ENCODE measurements at regions not wholly inside any gene's neighbourhood (a gene's known extent, or its start where the extent isn't known, plus 50 kb on each side); places are given as distances from the start of the nearest gene placed in this dataset.

DNA sequence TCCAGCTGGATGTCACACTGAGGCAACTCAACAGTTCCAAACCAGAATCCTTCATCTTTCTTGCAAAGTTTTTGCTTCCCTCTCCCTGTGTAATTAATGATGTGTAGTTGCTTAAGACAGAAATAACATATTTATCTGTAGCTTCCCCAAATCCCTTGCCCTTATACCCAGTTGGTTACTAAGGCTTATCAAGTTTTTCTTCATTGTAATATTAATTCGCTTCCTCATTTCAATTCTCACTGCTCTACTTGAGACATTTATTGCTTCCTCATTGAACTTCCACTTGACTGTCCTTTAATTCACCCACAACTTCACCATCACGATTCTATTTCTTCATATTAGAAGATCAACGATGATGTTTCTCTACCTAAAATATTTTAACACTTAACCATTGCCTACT, 386.6 kb upstream of the CPEB2 start:
- peaks cover 8% of the 10 kb centered on the region for H3K4me1 ChIP-seq
- H3K36me3 ChIP-seq: no peaks in the 10 kb centered on the region
- H3K9me3 ChIP-seq (ENCODE audit: low read depth): no peaks in the 10 kb centered on the region
- TF ChIP-seq EZH2 (IDR thresholded peaks at IDR 0.05) (no peak), EZH2phosphoT487 (IDR thresholded peaks at IDR 0.05) (no peak)
- TF ChIP-seq, protein P1, sequence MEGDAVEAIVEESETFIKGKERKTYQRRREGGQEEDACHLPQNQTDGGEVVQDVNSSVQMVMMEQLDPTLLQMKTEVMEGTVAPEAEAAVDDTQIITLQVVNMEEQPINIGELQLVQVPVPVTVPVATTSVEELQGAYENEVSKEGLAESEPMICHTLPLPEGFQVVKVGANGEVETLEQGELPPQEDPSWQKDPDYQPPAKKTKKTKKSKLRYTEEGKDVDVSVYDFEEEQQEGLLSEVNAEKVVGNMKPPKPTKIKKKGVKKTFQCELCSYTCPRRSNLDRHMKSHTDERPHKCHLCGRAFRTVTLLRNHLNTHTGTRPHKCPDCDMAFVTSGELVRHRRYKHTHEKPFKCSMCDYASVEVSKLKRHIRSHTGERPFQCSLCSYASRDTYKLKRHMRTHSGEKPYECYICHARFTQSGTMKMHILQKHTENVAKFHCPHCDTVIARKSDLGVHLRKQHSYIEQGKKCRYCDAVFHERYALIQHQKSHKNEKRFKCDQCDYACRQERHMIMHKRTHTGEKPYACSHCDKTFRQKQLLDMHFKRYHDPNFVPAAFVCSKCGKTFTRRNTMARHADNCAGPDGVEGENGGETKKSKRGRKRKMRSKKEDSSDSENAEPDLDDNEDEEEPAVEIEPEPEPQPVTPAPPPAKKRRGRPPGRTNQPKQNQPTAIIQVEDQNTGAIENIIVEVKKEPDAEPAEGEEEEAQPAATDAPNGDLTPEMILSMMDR (IDR thresholded peaks at IDR 0.05): no peak
- Mint-ChIP-seq H3K4me1 (peaks cover 4% of the 10 kb centered on the region), H3K27ac (no peak overlapping the region), H3K9me3 (no peaks in the 10 kb centered on the region), H3K4me3 (no peak overlapping the region), H3K36me3 (no peaks in the 10 kb centered on the region), H3K27me3 (ENCODE audit: insufficient read depth, low read depth) (no peaks in the 10 kb centered on the region)
- no peak for DNase-seq (ENCODE audit: low spot score)
- H3K79me2 ChIP-seq (ENCODE audit: low read depth): no peaks in the 10 kb centered on the region
- peaks cover 10% of the 10 kb centered on the region for H3F3A ChIP-seq (ENCODE audit: low read depth)
- no peak overlapping the region for H3K4me3 ChIP-seq
- no peak overlapping the region for H2AFZ ChIP-seq (replicated peaks)
- H3K27ac ChIP-seq: no peak overlapping the region
- no peak overlapping the region for H3K4me2 ChIP-seq
- no peaks in the 10 kb centered on the region for H4K20me1 ChIP-seq (ENCODE audit: low read depth)
- H3K27me3 ChIP-seq: no peaks in the 10 kb centered on the region
- H3K9ac ChIP-seq: no peak overlapping the region

DNA sequence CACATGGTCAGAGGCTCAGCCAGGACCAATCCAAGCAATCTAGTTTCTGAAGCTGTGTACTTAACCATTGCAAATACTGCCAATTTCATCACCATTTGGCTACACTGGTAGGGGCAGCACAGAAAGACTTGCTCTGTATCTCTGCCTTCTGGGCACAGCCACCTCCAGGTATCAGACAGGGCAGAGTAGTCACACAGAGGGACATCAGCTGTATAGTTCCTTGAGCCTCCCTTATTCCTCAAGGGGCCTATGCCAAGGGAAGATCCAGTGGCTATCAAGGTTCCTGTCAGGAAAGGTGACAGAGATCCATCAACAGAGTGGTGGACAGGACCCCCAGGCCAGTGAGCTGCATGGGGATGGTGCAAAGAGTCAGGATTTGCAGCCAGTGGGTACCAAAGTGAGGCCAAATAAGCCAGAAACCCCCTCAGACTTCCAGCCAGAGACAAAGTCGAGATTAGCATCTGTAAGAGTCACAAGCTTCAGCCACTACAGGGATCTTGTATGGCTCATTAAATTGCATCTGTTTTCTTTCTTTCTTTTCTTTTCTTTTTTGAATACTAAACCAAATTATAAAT, 381.6 kb upstream of the CPEB2 start:
- DNase-seq (ENCODE audit: low spot score): peak; percentile 51
- Mint-ChIP-seq H3K4me1 (peaks cover 26% of the 10 kb centered on the region), H3K9me3 (no peaks in the 10 kb centered on the region), H3K4me3 (peak overlapping the region; percentile 45), H3K27me3 (ENCODE audit: insufficient read depth, low read depth) (peaks cover 3% of the 10 kb centered on the region), H3K27ac (peak overlapping the region; percentile 77), H3K36me3 (no peaks in the 10 kb centered on the region)
- peak overlapping the region; percentile 56 for H3K4me2 ChIP-seq
- no peaks in the 10 kb centered on the region for H3K9me3 ChIP-seq (ENCODE audit: low read depth)
- TF ChIP-seq EZH2phosphoT487 (IDR thresholded peaks at IDR 0.05) (no peak), EZH2 (IDR thresholded peaks at IDR 0.05) (no peak)
- TF ChIP-seq, protein P1 (IDR thresholded peaks at IDR 0.05): no peak
- H3F3A ChIP-seq (ENCODE audit: low read depth): peaks cover 14% of the 10 kb centered on the region
- H3K4me1 ChIP-seq: peaks cover 26% of the 10 kb centered on the region
- H3K36me3 ChIP-seq: no peaks in the 10 kb centered on the region
- no peak overlapping the region for H2AFZ ChIP-seq (replicated peaks)
- H3K27me3 ChIP-seq: no peaks in the 10 kb centered on the region
- no peak overlapping the region for H3K9ac ChIP-seq
- H3K79me2 ChIP-seq (ENCODE audit: low read depth): no peaks in the 10 kb centered on the region
- peak overlapping the region; percentile 72 for H3K27ac ChIP-seq
- no peaks in the 10 kb centered on the region for H4K20me1 ChIP-seq (ENCODE audit: low read depth)
- H3K4me3 ChIP-seq: no peak overlapping the region

DNA sequence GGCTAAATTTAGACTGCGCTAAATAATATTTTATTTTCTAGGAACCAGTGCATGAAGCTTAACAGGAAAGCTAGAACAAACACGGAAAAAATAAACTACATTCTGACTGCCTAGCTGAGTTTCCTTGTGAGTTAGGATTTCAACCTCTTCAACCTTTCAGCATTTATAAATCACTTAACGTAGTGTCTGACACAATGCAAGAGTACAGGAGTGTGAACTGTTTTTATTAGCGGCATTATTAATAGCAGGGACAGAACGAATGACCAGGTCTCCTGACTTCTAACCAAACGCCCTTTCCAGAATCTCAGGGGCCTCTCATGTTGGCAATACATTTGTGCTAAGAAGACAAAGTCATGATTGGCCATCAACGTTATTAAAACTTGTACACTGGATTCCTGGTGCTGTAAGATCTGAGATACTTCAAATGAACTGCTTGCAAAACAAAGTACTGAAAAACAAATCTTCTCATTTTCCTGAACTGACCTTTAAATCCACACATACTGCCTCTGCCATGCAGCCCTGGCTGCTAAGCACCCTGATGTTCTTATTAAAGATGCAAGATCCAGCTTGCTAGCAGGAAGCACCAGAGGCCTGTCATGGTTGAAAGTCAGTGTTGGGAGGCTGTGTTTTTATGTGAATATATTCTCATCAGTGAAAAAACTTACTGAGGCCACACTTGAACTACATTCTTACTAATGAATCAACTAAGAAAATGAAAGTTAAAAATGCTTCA, 380.4 kb upstream of the CPEB2 start:
- Histone ChIP-seq H3K36me3 (no peaks in the 10 kb centered on the region), H3K9ac (no peak overlapping the region), H3K27ac (peak overlapping the region; percentile 13), H4K20me1 (ENCODE audit: low read depth) (no peaks in the 10 kb centered on the region), H3K4me3 (no peak overlapping the region), H3F3A (ENCODE audit: low read depth) (peaks cover 14% of the 10 kb centered on the region), H3K27me3 (no peaks in the 10 kb centered on the region), H2AFZ (replicated peaks) (no peak overlapping the region), H3K4me1 (peaks cover 26% of the 10 kb centered on the region), H3K4me2 (no peak overlapping the region), H3K9me3 (ENCODE audit: low read depth) (no peaks in the 10 kb centered on the region), H3K79me2 (ENCODE audit: low read depth) (no peaks in the 10 kb centered on the region)
- peaks cover 3% of the 10 kb centered on the region for H3K27me3 Mint-ChIP-seq (ENCODE audit: insufficient read depth, low read depth)
- no peaks in the 10 kb centered on the region for H3K9me3 Mint-ChIP-seq
- H3K4me3 Mint-ChIP-seq: no peak overlapping the region
- no peak for DNase-seq (ENCODE audit: low spot score)
- H3K36me3 Mint-ChIP-seq: no peaks in the 10 kb centered on the region
- peak overlapping the region; percentile 98 for H3K27ac Mint-ChIP-seq
- peaks cover 26% of the 10 kb centered on the region for H3K4me1 Mint-ChIP-seq
- TF ChIP-seq, protein P1 (IDR thresholded peaks at IDR 0.05): no peak
- no peak for TF ChIP-seq EZH2phosphoT487 (IDR thresholded peaks at IDR 0.05)
- TF ChIP-seq EZH2 (IDR thresholded peaks at IDR 0.05): no peak
